ENCODE measurements at regions not wholly inside any gene's neighbourhood (a gene's known extent, or its start where the extent isn't known, plus 50 kb on each side); places are given as distances from the start of the nearest gene placed in this dataset.
"Not testable (repeated sequence)": the region's sequence is repeated elsewhere in the genome, so short reads cannot be mapped to it uniquely, and the experiment has no call there.

DNA sequence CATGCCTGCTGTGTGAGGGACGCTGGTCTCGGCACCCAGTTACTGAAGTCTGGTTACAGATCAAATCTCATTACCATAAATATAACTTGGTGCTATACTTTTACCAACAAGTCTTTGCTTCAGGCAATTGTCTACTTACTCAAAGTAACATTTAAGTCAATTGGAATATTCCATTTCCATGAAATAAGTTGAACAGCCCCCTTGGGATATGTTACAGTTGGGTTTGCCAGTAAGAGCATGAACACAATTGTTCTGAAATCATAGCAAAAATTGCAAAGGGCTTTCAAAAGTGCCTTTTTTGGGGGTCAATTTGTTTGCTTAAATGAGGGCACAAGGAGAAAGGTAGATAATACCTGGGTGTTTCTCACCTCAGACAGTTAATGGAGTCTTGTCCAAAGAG lies 170.9 kb upstream of the EXOC2 start:
- no peak for DNase-seq
- no peaks in the 10 kb centered on the region for H3K9me3 ChIP-seq
- whole genome bisulfite sequencing, 3 donors = 89 to 93% (median 91%) methylated on average over 2 of the region's 2 CpGs

DNA sequence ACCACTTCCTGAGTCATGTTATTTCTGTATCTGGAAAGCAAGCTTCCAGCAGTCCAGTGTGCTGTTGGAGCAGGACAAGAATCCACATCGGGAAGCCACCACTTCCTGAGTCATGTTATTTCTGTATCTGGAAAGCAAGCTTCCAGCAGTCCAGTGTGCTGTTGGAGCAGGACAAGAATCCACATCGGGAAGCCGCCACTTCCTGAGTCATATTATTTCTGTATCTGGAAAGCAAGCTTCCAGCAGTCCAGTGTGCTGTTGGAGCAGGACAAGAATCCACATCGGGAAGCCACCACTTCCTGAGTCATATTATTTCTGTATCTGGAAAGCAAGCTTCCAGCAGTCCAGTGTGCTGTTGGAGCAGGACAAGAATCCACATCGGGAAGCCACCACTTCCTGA lies 170.2 kb upstream of the EXOC2 start:
- H3K9me3 ChIP-seq; H3K36me3 ChIP-seq; intact Hi-C loops (cut with DNase I); H3K4me3 ChIP-seq; H3K4me1 ChIP-seq (ENCODE audit: insufficient read depth); H3K27ac ChIP-seq; H3K27me3 ChIP-seq; DNase-seq: not testable (repeated sequence)
- 59 to 75% methylated on average over 2 to 3 of the region's 5 CpGs; no CpG with 5 or more reads in 1 of the 3 donors for WGBS, 3 donors

More for the DNA sequence above, 170.9 kb upstream of the EXOC2 start:
- TF ChIP-seq POLR2A (IDR thresholded peaks at IDR 0.05) = no peak
- no peak for TF ChIP-seq EP300 (IDR thresholded peaks at IDR 0.05)
- TF ChIP-seq, protein P1, sequence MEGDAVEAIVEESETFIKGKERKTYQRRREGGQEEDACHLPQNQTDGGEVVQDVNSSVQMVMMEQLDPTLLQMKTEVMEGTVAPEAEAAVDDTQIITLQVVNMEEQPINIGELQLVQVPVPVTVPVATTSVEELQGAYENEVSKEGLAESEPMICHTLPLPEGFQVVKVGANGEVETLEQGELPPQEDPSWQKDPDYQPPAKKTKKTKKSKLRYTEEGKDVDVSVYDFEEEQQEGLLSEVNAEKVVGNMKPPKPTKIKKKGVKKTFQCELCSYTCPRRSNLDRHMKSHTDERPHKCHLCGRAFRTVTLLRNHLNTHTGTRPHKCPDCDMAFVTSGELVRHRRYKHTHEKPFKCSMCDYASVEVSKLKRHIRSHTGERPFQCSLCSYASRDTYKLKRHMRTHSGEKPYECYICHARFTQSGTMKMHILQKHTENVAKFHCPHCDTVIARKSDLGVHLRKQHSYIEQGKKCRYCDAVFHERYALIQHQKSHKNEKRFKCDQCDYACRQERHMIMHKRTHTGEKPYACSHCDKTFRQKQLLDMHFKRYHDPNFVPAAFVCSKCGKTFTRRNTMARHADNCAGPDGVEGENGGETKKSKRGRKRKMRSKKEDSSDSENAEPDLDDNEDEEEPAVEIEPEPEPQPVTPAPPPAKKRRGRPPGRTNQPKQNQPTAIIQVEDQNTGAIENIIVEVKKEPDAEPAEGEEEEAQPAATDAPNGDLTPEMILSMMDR (IDR thresholded peaks at IDR 0.05) = no peak
- no peak overlapping the region for H3K4me3 ChIP-seq
- no peaks in the 10 kb centered on the region for H3K4me1 ChIP-seq (ENCODE audit: insufficient read depth)
- intact Hi-C loops (cut with DNase I) = no loop called here
- no peaks in the 10 kb centered on the region for H3K36me3 ChIP-seq
- H3K27me3 ChIP-seq = no peaks in the 10 kb centered on the region
- no peak overlapping the region for H3K27ac ChIP-seq

DNA sequence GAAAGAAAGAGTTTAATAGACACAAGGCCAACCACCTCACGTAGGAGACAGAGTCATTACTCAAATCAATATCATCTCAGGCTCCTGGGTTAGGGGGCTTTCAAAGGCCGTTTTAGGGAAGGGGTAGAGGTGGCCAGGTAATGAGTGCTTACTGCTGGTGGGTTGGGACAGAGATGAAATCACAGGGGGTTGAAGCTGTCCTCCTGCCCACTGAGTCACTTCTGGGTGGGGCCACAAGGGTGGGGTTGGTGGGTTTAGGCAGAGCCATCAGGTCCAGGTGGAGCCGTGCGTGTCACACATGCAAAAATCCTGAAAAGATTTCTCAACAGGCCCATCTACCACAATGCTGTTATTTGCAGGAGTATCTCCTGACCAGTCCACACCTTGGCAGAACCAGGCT lies 167.0 kb upstream of the EXOC2 start:
- H3K27me3 ChIP-seq = no peaks in the 10 kb centered on the region
- WGBS, 3 donors = 70 to 82% (median 71%) methylated on average over 4 of the region's 4 CpGs

DNA sequence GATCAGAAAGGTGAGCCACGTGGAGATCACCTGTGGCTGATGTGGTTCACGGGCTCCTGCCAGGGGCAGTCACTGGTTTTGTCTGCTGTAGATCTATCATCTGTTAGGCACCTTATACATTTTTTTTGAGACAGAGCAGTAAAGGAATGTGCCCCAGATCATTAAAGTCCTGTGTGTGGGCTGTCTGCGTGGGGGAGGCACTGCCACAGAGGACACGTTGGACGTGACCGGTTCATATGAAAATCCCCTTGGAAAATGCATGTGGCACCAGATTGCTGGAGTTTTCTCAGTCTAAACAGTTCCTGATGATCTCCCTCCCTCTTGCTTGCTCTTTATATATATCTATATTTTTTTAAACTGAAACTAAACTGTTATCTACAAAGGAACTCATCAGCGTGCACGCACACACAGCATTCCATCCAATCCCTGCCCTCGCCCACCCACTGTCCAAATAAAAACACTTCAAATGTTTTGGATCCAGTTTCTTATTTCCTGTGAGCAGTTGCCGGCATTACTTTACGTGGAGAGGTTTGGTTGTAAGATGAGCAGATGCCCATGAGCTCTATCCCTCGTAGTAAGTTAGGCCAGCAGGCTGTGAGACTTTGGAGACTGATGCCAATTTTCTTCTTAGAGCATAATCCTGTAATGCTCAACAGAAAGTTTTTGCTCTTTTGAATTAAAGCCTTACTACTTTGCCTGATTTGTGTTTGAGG lies 161.6 kb upstream of the EXOC2 start:
- intact Hi-C loops (cut with DNase I) = no loop called here

More for the DNA sequence above, 167.0 kb upstream of the EXOC2 start:
- H3K4me1 ChIP-seq (ENCODE audit: insufficient read depth) = no peaks in the 10 kb centered on the region
- TF ChIP-seq, protein P1 (IDR thresholded peaks at IDR 0.05) = no peak
- TF ChIP-seq EP300 (IDR thresholded peaks at IDR 0.05) = no peak
- no peak for TF ChIP-seq POLR2A (IDR thresholded peaks at IDR 0.05)
- no peak overlapping the region for H3K27ac ChIP-seq
- no peak overlapping the region for H3K4me3 ChIP-seq
- H3K9me3 ChIP-seq = no peaks in the 10 kb centered on the region
- no peaks in the 10 kb centered on the region for H3K36me3 ChIP-seq
- intact Hi-C loops (cut with DNase I) = no loop called here
- no peak for DNase-seq

DNA sequence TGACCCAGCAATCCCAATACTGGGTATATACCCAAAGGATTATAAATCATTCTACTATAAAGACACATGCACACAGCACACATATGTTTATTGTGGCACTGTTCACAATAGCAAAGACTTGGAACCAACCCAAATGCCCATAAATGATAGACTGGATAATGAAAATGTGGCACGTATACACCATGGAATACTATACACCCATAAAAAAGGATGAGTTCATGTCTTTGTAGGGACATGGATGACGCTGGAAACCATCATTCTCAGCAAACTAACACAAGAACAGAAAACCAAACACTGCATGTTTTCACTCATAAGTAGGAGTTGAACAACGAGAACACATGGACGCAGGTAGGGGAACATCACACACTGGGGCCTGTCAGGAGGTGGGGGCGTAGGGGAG lies 159.3 kb upstream of the EXOC2 start:
- H3K27me3 ChIP-seq; H3K4me1 ChIP-seq (ENCODE audit: insufficient read depth); intact Hi-C loops (cut with DNase I); H3K27ac ChIP-seq; DNase-seq; H3K9me3 ChIP-seq; H3K4me3 ChIP-seq; H3K36me3 ChIP-seq: not testable (repeated sequence)
- WGBS, 3 donors = 93 to 95% (median 93%) methylated on average over 5 of the region's 5 CpGs

More for the DNA sequence above, 161.6 kb upstream of the EXOC2 start:
- 6 to 18% (median 13%) methylated on average over 12 of the region's 12 CpGs for WGBS, 3 donors
- no peak for DNase-seq
- Histone ChIP-seq H3K27me3 (no peaks in the 10 kb centered on the region), H3K9me3 (no peaks in the 10 kb centered on the region), H3K4me3 (no peak overlapping the region), H3K36me3 (no peaks in the 10 kb centered on the region), H3K4me1 (ENCODE audit: insufficient read depth) (no peaks in the 10 kb centered on the region), H3K27ac (no peak overlapping the region)
- TF ChIP-seq EP300 (IDR thresholded peaks at IDR 0.05) (no peak), POLR2A (IDR thresholded peaks at IDR 0.05) (no peak)

DNA sequence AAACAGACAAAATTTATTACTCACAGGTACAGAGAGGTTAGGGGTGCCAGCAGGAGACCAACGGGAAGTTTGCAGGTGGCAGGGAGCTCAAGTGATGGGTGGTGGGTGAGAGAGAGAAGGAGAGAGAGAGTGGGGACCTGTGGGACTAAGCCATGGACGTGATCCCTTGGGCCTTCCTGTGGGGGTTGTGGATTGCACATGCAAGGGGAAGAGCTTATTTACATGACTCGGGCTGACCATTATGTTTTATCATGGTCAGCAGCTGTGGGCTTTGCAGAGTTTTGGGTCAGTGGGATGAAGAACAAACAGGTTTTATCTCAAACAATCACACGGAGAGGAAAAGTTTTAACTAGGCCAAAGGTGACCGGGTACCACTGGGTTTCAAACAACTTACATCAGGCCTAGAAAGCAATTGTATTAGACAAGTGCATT lies 156.2 kb upstream of the EXOC2 start:
- H3K27ac ChIP-seq = no peak overlapping the region
- no peaks in the 10 kb centered on the region for H3K27me3 ChIP-seq
- no peaks in the 10 kb centered on the region for H3K4me1 ChIP-seq (ENCODE audit: insufficient read depth)
- H3K9me3 ChIP-seq = peaks cover 0 to 4% of the 10 kb centered on the region in 2 donors
- intact Hi-C loops (cut with DNase I) = no loop called here
- TF ChIP-seq EP300 (IDR thresholded peaks at IDR 0.05) = no peak
- TF ChIP-seq POLR2A (IDR thresholded peaks at IDR 0.05) = no peak
- TF ChIP-seq, protein P1 (IDR thresholded peaks at IDR 0.05) = no peak
- no peaks in the 10 kb centered on the region for H3K36me3 ChIP-seq
- no peak overlapping the region for H3K4me3 ChIP-seq
- no peak for DNase-seq
- WGBS, 3 donors = 56 to 66% (median 56%) methylated on average over 5 of the region's 5 CpGs

All from ovary (tissue), 7 donors.